Transverse colon (tissue), 4 donors: ENCODE measurements at regions not wholly inside any gene's neighbourhood (a gene's known extent, or its start where the extent isn't known, plus 50 kb on each side); places are given as distances from the start of the nearest gene placed in this dataset.

Experiments used
- DNase-seq: peaks from one replicate; pipeline ENCODE4 v3.0.0-alpha.2; 2019
- H3K27ac ChIP-seq, 4 donors: fragments of 200-600 bp; sonication (generic); 2 replicates each; pipeline ENCODE4 v1.5.1; 2016 to 2018; ENCODE audit warnings: inconsistent platforms in 4 of 4
- H3K27me3 ChIP-seq: fragments of 200-600 bp; sonication (generic); 2 replicates; pipeline ENCODE4 v1.5.1; 2017; ENCODE audit warnings: inconsistent platforms
- H3K36me3 ChIP-seq, 4 donors: fragments of 200-600 bp; sonication (generic); 2 replicates each; pipeline ENCODE4 v1.5.1; 2017 to 2019; ENCODE audit warnings: inconsistent platforms in 4 of 4
- H3K4me1 ChIP-seq, 4 donors: fragments of 200-600 bp; sonication (generic); 2 replicates each; pipeline ENCODE4 v1.5.1; 2017 to 2020; ENCODE audit warnings: inconsistent platforms in 4 of 4
- H3K4me3 ChIP-seq, 4 donors: fragments of 200-600 bp; sonication (generic); 1 replicate in 1 of 4; 2 replicates in 3 of 4; pipeline versions ENCODE4 v1.5.1 to v1.6.1; 2017 to 2019; ENCODE audit warnings: inconsistent platforms in 4 of 4
- H3K9me3 ChIP-seq, 2 donors: fragments of 200-600 bp; sonication (generic); 2 replicates each; pipeline ENCODE4 v1.5.1; 2017 to 2019; ENCODE audit warnings: inconsistent platforms in 2 of 2
- CTCF ChIP-seq, 5 experiments: fragments of 200-600 bp in 3 of 5; fragments of 450-650 bp in 2 of 5; sonication (generic) in 3 of 5; IDR thresholded peaks; 1 replicate in 2 of 5; 2 replicates in 3 of 5; pipeline ENCODE4 v1.5.1; 2016 to 2017; ENCODE audit warnings: antibody characterized with exemption in 5 of 5, inconsistent platforms in 3 of 5, mild to moderate bottlenecking in 2 of 5, moderate library complexity in 1 of 5
- EP300 ChIP-seq: sonication (generic); formaldehyde crosslinking; IDR thresholded peaks from one replicate; pipeline ENCODE4 v1.6.1; 2017; ENCODE audit warnings: antibody characterized with exemption, low read depth
- POLR2A ChIP-seq: fragments of 450-650 bp; IDR thresholded peaks from one replicate; pipeline ENCODE4 v1.6.1; 2016; ENCODE audit warnings: antibody characterized with exemption, mild to moderate bottlenecking, moderate library complexity
- POLR2AphosphoS5 ChIP-seq, 3 donors: sonication (generic); formaldehyde crosslinking; IDR thresholded peaks; one replicate each; pipeline ENCODE4 v1.6.1; 2016; ENCODE audit warnings: antibody characterized with exemption in 3 of 3
- WGBS, 2 donors: methylation state at CpG; one replicate each; pipeline ENCODE4 v1.1.5; 2018; ENCODE audit warnings: low coverage in 1 of 2; 5-methylcytosine and 5-hydroxymethylcytosine counted together
- in situ Hi-C, 4 donors: fragments of 200-750 bp; cut with MboI; loops; one replicate each; pipeline versions ENCODE4 v1.15.0 to v1.15.1; 2017; ENCODE audit warnings: low sequenced_read_pairs in 3 of 4, low pct_ligation_motif_present in 1 of 4, low pct_unique_long_range_greater_than_20kb in 1 of 4
- intact Hi-C: fragments of 100-400 bp; cut with DNase I; formaldehyde crosslinking; loops from one replicate; pipeline ENCODE4 v1.15.1; 2023; ENCODE audit warnings: low total_unique reads

- Histone ChIP-seq H3K27ac (no peak overlapping the region), H3K36me3 (no peaks in the 10 kb centered on the region), H3K4me3 (no peak overlapping the region), H3K27me3 (peaks cover 68% of the 10 kb centered on the region), H3K9me3 (no peaks in the 10 kb centered on the region), H3K4me1 (no peaks in the 10 kb centered on the region)
- intact Hi-C loops, result no loop called here
- peak; percentile 22 for DNase-seq
- in situ Hi-C loops, result no loop called here
- TF ChIP-seq EP300, result no peak
- TF ChIP-seq POLR2AphosphoS5 (IDR thresholded peaks at IDR 0.05), result no peak
- no peak for TF ChIP-seq POLR2A
- no peak for TF ChIP-seq CTCF (IDR thresholded peaks at IDR 0.05)
- 17 to 21% methylated on average over 2 to 32 of the region's 34 CpGs for WGBS, 2 donors
Measured at GRCh38 chr21:36542312-36543101, 62.6 kb upstream of the CLDN14 start.

- H3K4me3 ChIP-seq, result no peak overlapping the region
- 75% methylated on average over 4 of the region's 4 CpGs; no CpG with 5 or more reads in 1 of the 2 donors for WGBS, 2 donors
- DNase-seq, result no peak
- H3K27me3 ChIP-seq, result peaks cover 61% of the 10 kb centered on the region
- no peaks in the 10 kb centered on the region for H3K4me1 ChIP-seq
- intact Hi-C loops, result no loop called here
- TF ChIP-seq POLR2A, result no peak
- no peak for TF ChIP-seq EP300
- TF ChIP-seq CTCF (IDR thresholded peaks at IDR 0.05), result no peak
- TF ChIP-seq POLR2AphosphoS5 (IDR thresholded peaks at IDR 0.05), result no peak
- in situ Hi-C loops, result no loop called here
- no peak overlapping the region for H3K27ac ChIP-seq
- H3K36me3 ChIP-seq, result no peaks in the 10 kb centered on the region
- no peaks in the 10 kb centered on the region for H3K9me3 ChIP-seq
Measured at GRCh38 chr21:36543924-36544323, 64.0 kb upstream of the CLDN14 start.

- Histone ChIP-seq H3K4me1 (no peaks in the 10 kb centered on the region), H3K9me3 (no peaks in the 10 kb centered on the region), H3K27ac (no peak overlapping the region), H3K27me3 (peaks cover 61% of the 10 kb centered on the region), H3K4me3 (no peak overlapping the region), H3K36me3 (no peaks in the 10 kb centered on the region)
- no peak for DNase-seq
- intact Hi-C loops (no loop called here), in situ Hi-C loops (no loop called here)
- 25 to 68% methylated on average over 2 to 9 of the region's 9 CpGs for WGBS, 2 donors
- TF ChIP-seq POLR2AphosphoS5 (IDR thresholded peaks at IDR 0.05), result no peak
- no peak for TF ChIP-seq CTCF (IDR thresholded peaks at IDR 0.05)
- no peak for TF ChIP-seq EP300
- no peak for TF ChIP-seq POLR2A
Measured at GRCh38 chr21:36544545-36544944, 64.6 kb upstream of the CLDN14 start.

- Histone ChIP-seq H3K9me3 (no peaks in the 10 kb centered on the region), H3K4me3 (no peak overlapping the region), H3K4me1 (no peaks in the 10 kb centered on the region), H3K27me3 (peaks cover 57% of the 10 kb centered on the region), H3K27ac (no peak overlapping the region), H3K36me3 (no peaks in the 10 kb centered on the region)
- in situ Hi-C loops (no loop called here), intact Hi-C loops (no loop called here)
- no peak for TF ChIP-seq POLR2A
- no peak for TF ChIP-seq EP300
- TF ChIP-seq CTCF (IDR thresholded peaks at IDR 0.05), result no peak
- TF ChIP-seq POLR2AphosphoS5 (IDR thresholded peaks at IDR 0.05), result no peak
- no peak for DNase-seq
- 61% methylated on average over 6 of the region's 6 CpGs; no CpG with 5 or more reads in 1 of the 2 donors for WGBS, 2 donors
Measured at GRCh38 chr21:36545776-36546511, 66.0 kb upstream of the CLDN14 start.
